GM21576 (cell line): ENCODE measurements at regions not wholly inside any gene's neighbourhood (a gene's known extent, or its start where the extent isn't known, plus 50 kb on each side); places are given as distances from the start of the nearest gene placed in this dataset.
"Not testable (repeated sequence)": the region's sequence is repeated elsewhere in the genome, so short reads cannot be mapped to it uniquely, and the experiment has no call there.

Experiments
- ATAC-seq: cut with Tn5 transposase; IDR thresholded peaks from one replicate; pipeline ENCODE4 v1.9.1; 2021; ENCODE audit warnings: mild to moderate bottlenecking, moderate library complexity; ENCODE audit not compliant: unreplicated experiment

GRCh38 chr16:29221281-29221955, 185.1 kb downstream of the NPIPB11 start:
- not testable (repeated sequence) for ATAC-seq

DNA sequence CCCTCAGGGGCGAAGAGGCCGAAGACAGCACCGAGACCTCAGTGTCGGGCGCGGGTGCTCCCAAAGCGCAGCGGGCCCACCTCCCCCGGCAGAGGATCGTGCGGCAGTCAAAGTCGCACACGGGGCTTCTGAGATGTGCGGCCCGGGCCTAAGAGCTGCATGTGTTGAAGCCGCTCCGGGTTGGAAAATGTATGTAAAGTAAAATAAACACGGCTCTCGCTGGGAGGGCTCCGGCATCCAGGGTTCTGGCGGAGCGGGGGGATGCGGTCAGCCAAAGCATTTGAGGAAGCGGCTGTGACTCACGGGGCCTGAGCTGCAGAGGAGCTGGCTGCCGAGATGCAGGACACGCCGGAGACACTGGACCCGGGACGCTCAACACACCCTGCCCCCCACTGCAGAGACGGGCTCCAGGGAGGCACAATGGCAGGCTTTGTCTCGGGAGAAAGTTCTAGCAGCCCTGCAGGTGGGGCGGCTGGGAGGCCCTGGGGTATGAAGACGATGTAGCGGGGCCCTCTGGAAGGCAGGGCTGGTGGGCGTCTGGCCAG, 185.8 kb downstream of the NPIPB11 start:
- ATAC-seq: not testable (repeated sequence)

GRCh38 chr16:29219966-29220646, 186.4 kb downstream of the NPIPB11 start:
- ATAC-seq: not testable (repeated sequence)

DNA sequence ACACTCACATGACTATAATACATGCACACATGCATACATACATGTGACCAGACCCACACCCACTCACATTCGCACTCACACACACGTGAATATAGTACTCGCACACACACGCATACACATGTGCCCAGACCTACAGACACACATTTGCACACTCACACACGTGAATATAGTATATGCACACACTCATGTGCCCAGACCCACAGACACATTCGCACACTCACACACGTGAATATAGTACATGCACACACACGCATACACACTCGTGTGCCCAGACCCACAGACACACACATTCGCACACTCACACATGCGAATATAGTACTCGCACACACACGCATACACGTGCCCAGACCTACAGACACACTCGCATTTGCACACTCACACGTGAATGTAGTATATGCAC, 186.9 kb downstream of the NPIPB11 start:
- not testable (repeated sequence) for ATAC-seq

GRCh38 chr16:29218649-29219048, 187.9 kb downstream of the NPIPB11 start:
- not testable (repeated sequence) for ATAC-seq

GRCh38 chr16:29218171-29218570, 188.3 kb downstream of the NPIPB11 start:
- ATAC-seq: not testable (repeated sequence)

- not testable (repeated sequence) for ATAC-seq
Observed at GRCh38 chr16:29217752-29218126, 188.8 kb downstream of the NPIPB11 start.

GRCh38 chr16:29217104-29217751, 189.3 kb downstream of the NPIPB11 start:
- ATAC-seq: not testable (repeated sequence)

DNA sequence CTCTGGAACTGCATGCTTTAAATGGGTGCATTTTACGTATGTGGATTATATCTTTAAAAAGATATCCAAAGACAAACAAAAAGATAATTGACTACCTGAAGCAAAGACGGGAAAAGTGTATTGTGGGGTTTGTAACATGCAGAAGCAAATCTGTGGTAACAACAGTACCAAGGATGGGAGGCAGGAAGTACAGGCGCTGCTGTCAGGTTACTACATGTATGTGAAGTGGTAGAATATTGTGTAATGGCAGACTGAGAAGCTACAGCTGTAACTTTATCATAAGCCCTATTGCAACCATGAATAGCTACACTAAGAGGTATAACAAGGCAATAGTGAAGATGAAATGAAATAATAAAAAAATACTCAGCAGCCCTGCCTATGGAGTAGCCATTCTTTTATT, 192.7 kb downstream of the NPIPB11 start:
- not testable (repeated sequence) for ATAC-seq

DNA sequence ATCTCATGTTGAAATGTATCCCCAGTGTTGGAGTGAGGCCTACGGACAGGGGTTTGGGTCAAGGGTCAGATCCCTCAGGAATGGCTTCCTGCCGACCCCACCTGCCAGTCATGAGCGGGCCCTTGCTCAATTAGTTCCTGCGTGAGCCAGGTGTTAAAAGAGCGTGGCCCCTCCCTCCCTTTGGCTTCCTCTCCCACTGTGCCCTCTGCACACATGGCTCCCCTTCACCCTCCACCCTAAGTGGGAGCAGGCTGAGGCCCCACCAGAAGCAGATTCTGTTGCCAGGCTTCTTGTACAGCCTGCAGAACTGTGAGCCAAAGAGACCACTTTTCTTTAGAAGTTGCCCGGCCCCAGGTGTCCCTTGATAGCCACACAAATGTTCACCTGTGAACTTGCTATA, 193.3 kb downstream of the NPIPB11 start:
- not testable (repeated sequence) for ATAC-seq

- ATAC-seq: not testable (repeated sequence)
Observed at GRCh38 chr16:29212084-29213027, 194.2 kb downstream of the NPIPB11 start.

DNA sequence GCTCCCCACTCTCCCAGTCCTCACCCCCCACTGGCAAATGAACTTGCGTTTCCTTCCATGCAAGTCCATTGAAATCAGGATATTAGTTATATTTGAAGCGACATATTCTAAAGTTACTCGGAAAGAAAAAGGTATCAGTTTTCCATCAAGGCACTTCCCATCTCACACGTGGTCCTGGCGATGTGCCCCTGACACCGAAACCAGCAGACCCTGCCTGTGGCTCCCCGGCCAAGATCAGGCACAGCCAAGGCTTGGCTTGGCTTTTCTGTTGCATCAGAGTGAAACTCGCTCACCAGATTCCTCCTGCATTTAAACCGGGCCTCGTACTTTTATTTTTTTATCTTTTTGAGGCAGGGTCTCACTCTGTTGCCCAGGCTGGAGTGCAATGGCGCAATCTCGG, 195.1 kb downstream of the NPIPB11 start:
- ATAC-seq: not testable (repeated sequence)

GRCh38 chr16:29210299-29211150, 196.0 kb downstream of the NPIPB11 start:
- not testable (repeated sequence) for ATAC-seq

- not testable (repeated sequence) for ATAC-seq
Observed at GRCh38 chr16:29206120-29206519, 200.4 kb downstream of the NPIPB11 start.

DNA sequence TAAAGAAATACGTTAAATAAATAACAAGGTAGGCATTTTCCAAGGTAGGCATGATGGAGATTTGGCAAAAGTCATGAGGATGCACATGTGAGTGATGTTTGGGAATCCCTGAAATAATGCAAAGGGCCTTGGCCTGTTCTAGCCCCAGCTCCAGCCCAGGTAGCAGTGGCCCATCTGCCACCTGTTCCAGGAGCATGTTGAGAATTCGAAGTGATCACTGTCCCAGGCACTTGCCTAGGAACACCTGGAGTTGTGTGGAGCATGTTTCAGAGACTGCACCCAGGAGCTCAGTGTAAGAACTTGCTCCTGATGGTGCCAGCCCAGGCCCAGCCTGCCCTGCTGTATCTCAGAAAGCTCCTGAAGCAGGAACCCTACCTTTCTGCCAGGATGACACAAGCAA, 201.4 kb downstream of the NPIPB11 start:
- ATAC-seq: not testable (repeated sequence)

- ATAC-seq: no peak
Observed at GRCh38 chr16:29204806-29205135, 201.7 kb downstream of the NPIPB11 start.

DNA sequence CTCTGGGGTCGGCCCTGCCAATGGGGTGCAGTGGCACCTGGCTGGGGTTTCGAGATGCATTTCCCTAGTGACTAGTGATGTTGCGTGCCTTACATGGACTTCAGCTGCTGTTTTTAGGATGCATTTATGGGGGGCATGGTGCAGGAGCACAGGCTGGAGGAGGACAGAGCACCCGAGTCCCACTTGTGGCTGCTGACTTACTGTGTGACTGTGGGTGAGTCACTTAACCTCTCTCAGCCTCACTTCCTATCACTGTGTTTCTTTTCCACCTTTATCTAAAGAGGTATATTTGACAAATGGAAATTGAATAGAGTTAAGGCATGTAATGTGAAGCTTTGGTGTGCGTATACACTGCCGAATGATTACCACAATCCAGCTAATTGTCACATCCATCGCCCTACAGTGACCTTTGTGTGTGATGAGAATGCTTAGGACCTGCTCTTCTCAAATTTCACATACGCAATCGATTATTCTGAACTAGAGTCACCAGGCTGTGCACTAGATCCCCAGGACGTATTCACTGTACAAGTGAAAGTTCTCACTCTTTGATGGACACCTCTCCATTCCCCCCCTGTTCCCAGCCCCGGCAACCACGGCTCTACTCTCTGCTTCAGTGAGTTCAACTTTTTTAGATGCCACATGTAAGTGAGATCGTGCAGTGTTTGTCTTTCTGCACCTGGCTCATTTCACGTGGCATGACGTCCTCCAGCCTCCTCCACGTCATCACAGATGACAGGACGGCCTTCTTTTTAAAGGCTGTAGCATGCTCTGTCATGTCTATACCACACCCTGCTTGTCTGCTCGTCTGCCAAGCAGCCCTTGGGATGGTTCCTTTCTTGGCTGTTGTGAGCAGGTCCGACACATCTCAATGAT, 202.3 kb downstream of the NPIPB11 start:
- ATAC-seq: not testable (repeated sequence)

DNA sequence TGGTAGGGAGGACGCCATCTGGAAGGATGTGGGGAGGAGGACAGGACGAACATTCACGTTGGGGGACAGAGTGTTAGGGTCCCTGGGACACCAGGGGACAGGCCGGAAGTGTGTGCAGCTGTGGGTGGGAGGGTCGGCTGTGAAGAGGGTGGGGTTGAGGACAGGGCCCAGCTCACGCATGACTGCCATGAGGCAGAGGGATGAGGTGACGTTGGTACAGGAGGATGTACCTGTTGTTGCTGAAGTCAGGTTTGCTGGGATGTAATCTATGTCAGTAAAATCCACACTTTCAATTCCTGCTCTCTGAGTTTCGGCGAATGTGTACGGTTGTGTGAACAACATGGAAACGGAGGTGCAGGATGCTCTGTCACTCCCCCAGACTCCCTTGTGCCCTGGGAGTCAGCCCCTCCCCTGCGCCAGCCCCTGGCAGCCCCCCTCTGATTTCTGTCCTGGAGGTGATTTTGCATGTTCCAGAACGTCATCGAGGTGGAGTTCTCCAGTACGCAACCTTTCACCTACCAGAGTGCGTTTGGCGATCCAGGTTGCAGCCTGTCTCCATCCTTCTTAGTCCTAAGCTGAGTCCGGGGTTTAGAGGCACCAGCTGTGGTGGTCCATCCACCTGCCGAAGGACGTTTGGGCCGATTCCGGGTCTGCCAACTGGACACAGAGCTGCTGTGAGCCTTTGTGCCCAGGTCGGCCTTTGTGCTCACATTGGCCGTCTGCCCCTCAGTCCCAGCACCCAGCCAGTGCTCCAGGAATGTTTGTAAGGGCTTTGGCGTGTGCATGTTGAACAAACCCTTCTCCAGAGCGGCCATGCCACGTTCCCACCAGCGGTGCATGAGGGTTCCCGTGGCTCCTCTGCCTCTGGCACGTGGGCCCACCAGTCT, 203.2 kb downstream of the NPIPB11 start:
- ATAC-seq: not testable (repeated sequence)
